Panc1 (cell line): ENCODE measurements at regions not wholly inside any gene's neighbourhood (a gene's known extent, or its start where the extent isn't known, plus 50 kb on each side); places are given as distances from the start of the nearest gene placed in this dataset.

Experiments
- ATAC-seq: fragments of 200-7000 bp; cut with Tn5 transposase; 2 replicates; pipeline ENCODE4 v1.9.1; 2020; ENCODE audit warnings: mild to moderate bottlenecking, moderate library complexity
- BruUV-seq: library from RNA; stranded (reverse); fragments of 400-500 nt; replicated peaks from 2 replicates; lab custom pipeline; 2021; lab: Mats Ljungman, UMichigan
- CTCF ChIA-PET: fragments of 300-600 bp; sonication (Branson Sonifier 250); formaldehyde crosslinking; loops from one replicate; lab custom pipeline; 2022; ENCODE audit warnings: antibody characterized with exemption; lab: Charles Lee
- POLR2A ChIA-PET: fragments of 300-600 bp; sonication (Branson Sonifier 250); formaldehyde crosslinking; loops from one replicate; lab custom pipeline; 2022; ENCODE audit warnings: antibody characterized with exemption; lab: Charles Lee
- DNase-seq: peaks from one replicate; pipeline ENCODE4 v3.0.0-alpha.2; 2010; ENCODE audit warnings: low read depth, low spot score
- H3K27ac ChIP-seq: 2 replicates; pipeline ENCODE4 v1.5.1; 2011; ENCODE audit warnings: mild to moderate bottlenecking, low read length, inconsistent platforms
- H3K27me3 ChIP-seq: fragments of 200-500 bp; sonication (Bioruptor generic); 2 replicates; pipeline ENCODE4 v1.6.0; 2014; ENCODE audit warnings: low read length, inconsistent platforms; ENCODE audit not compliant: control insufficient read depth, insufficient read depth
- H3K36me3 ChIP-seq: fragments of 200-500 bp; sonication (Bioruptor generic); 2 replicates; pipeline ENCODE4 v1.5.1; 2014; ENCODE audit warnings: inconsistent platforms, mild to moderate bottlenecking, low read length, moderate library complexity; ENCODE audit not compliant: control insufficient read depth, insufficient read depth
- H3K4me1 ChIP-seq: 2 replicates; pipeline ENCODE4 v1.5.1; 2011; ENCODE audit warnings: inconsistent platforms, mild to moderate bottlenecking, low read length, moderate library complexity; ENCODE audit not compliant: control insufficient read depth, insufficient read depth
- H3K4me3 ChIP-seq, 2 experiments: 2 replicates each; pipeline ENCODE4 v1.5.1; 2011 to 2012; ENCODE audit warnings: low read depth in 2 of 2, low read length in 2 of 2, mild to moderate bottlenecking in 2 of 2, inconsistent platforms in 1 of 2, moderate library complexity in 1 of 2
- H3K9me3 ChIP-seq: fragments of 200-500 bp; sonication (Bioruptor generic); 2 replicates; pipeline ENCODE4 v1.5.1; 2014; ENCODE audit warnings: low read depth, mild to moderate bottlenecking, inconsistent platforms, low read length, moderate library complexity; ENCODE audit not compliant: control insufficient read depth, insufficient read depth
- POLR2AphosphoS5 ChIP-seq: IDR thresholded peaks from 2 replicates; pipeline ENCODE4 v1.6.1; 2012; ENCODE audit warnings: mild to moderate bottlenecking, low read depth, low read length, moderate library complexity
- REST ChIP-seq, 2 experiments: IDR thresholded peaks; 2 replicates each; pipeline ENCODE4 v1.6.1; 2011 to 2012; ENCODE audit warnings: low read depth in 2 of 2, control low read depth in 1 of 2, low read length in 1 of 2, mild to moderate bottlenecking in 1 of 2, moderate library complexity in 1 of 2; ENCODE audit not compliant: insufficient read depth in 1 of 2
- SIN3A ChIP-seq: IDR thresholded peaks from 2 replicates; pipeline ENCODE4 v1.6.1; 2012; ENCODE audit warnings: low read depth, mild to moderate bottlenecking, low read length, moderate library complexity, borderline replicate concordance; ENCODE audit not compliant: insufficient read depth
- TCF7L2 ChIP-seq: IDR thresholded peaks from 2 replicates; pipeline ENCODE4 v1.6.1; 2011; ENCODE audit warnings: mild to moderate bottlenecking, low read depth, low read length, inconsistent platforms
- in situ Hi-C: cut with HindIII; loops from 2 replicates; pipeline ENCODE4 v1.10.0; 2016; ENCODE audit warnings: low sequenced_read_pairs, low pct_unique_long_range_greater_than_20kb
- intact Hi-C: fragments of 100-400 bp; cut with micrococcal nuclease; formaldehyde crosslinking; loops from one replicate; pipeline ENCODE4 v1.10.0; 2022; ENCODE audit not compliant: unreplicated experiment
- TF ChIP-seq, protein P1 (sequence below): fragments of 450-650 bp; IDR thresholded peaks from 2 replicates; pipeline ENCODE4 v1.5.1; 2017; ENCODE audit warnings: mild to moderate bottlenecking

GRCh38 chr5:24765219-24765618 lies 120.4 kb upstream of the CDH10 start:
- Histone ChIP-seq H3K9me3 (peaks cover 3% of the 10 kb centered on the region; the same call in 1 of the 2 replicates), H3K36me3 (no peaks in the 10 kb centered on the region), H3K4me3 (no peak overlapping the region), H3K27me3 (no peaks in the 10 kb centered on the region), H3K27ac (no peak overlapping the region), H3K4me1 (no peaks in the 10 kb centered on the region)
- TF ChIP-seq, protein P1, sequence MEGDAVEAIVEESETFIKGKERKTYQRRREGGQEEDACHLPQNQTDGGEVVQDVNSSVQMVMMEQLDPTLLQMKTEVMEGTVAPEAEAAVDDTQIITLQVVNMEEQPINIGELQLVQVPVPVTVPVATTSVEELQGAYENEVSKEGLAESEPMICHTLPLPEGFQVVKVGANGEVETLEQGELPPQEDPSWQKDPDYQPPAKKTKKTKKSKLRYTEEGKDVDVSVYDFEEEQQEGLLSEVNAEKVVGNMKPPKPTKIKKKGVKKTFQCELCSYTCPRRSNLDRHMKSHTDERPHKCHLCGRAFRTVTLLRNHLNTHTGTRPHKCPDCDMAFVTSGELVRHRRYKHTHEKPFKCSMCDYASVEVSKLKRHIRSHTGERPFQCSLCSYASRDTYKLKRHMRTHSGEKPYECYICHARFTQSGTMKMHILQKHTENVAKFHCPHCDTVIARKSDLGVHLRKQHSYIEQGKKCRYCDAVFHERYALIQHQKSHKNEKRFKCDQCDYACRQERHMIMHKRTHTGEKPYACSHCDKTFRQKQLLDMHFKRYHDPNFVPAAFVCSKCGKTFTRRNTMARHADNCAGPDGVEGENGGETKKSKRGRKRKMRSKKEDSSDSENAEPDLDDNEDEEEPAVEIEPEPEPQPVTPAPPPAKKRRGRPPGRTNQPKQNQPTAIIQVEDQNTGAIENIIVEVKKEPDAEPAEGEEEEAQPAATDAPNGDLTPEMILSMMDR, result no peak
- no peak for TF ChIP-seq TCF7L2
- ChIA-PET POLR2A (no interaction called here), CTCF (interaction anchor here (0.5 kb wide), 1 partner anchor 243 kb away, joined by 3 read pairs; no protein-coding TSS in a partner anchor)
- ATAC-seq, result no peak
- in situ Hi-C loops, result no loop called here
- DNase-seq, result no peak
- no TSS peak for BruUV-seq
- intact Hi-C loops, result no loop called here

DNA sequence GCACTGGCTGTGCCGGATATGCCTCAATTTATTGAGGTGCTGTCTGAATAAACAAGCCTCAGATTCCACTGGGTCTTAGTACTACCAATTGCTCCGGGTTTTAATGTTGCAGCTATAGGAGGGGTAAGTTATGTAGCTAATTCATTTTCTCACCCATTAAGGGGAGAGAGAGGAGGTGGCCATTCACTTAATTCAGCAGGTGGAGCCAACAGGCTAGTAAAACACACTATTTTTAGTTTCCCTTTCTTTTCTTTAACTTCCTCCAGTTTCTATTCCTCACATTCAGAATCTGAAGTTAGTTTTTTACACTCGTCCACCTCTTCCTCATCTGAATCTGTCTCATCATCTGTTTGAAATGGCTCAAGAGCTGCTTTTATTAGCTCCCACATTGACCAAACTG lies 105.6 kb upstream of the CDH10 start:
- no TSS peak for BruUV-seq
- ATAC-seq (no peak), DNase-seq (no peak)
- in situ Hi-C loops, result no loop called here
- CTCF ChIA-PET, result no interaction called here
- TF ChIP-seq REST (IDR thresholded peaks at IDR 0.05; ENCODE audit: insufficient read depth in 1 of 2, low read depth in 2 of 2, low read length in 1 of 2), result no peak
- no peak for TF ChIP-seq SIN3A
- Histone ChIP-seq H3K27ac (no peak overlapping the region), H3K4me3 (no peak overlapping the region), H3K27me3 (no peaks in the 10 kb centered on the region), H3K4me1 (no peaks in the 10 kb centered on the region), H3K9me3 (no peaks in the 10 kb centered on the region), H3K36me3 (no peaks in the 10 kb centered on the region)
- intact Hi-C loops, result no loop called here
- POLR2A ChIA-PET, result no interaction called here

DNA sequence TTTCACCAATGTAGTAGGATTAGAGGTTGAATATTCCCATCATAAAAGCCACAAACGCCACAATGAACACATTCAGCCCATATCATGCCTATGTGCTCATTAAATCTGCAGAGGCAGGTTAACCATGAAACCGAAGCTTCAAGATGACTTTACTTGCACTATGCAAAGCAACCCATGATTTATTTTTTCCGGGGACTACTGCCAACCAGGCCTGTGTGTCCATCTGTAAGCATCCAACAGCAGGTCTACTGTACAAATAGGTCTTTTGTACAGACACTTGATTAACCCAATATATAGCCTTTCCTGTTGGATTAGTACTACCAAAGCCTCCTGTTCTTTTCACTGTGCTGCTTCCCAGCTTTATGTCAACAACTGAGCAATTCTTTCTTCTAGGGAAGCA lies 104.9 kb upstream of the CDH10 start:
- no peaks in the 10 kb centered on the region for H3K27me3 ChIP-seq
- H3K9me3 ChIP-seq, result no peaks in the 10 kb centered on the region
- DNase-seq (no peak), ATAC-seq (no peak)
- intact Hi-C loops (no loop called here), in situ Hi-C loops (no loop called here)
- CTCF ChIA-PET, result no interaction called here
- H3K4me1 ChIP-seq, result no peaks in the 10 kb centered on the region
- H3K4me3 ChIP-seq, result no peak overlapping the region
- TF ChIP-seq TCF7L2 (no peak), SIN3A (no peak), REST (IDR thresholded peaks at IDR 0.05; ENCODE audit: insufficient read depth in 1 of 2, low read depth in 2 of 2, low read length in 1 of 2) (no peak), POLR2AphosphoS5 (no peak)
- TF ChIP-seq, protein P1, result no peak
- no peaks in the 10 kb centered on the region for H3K36me3 ChIP-seq
- POLR2A ChIA-PET, result no interaction called here
- no TSS peak for BruUV-seq
- H3K27ac ChIP-seq, result no peak overlapping the region
